ENCODE measurements at regions not wholly inside any gene's neighbourhood (a gene's known extent, or its start where the extent isn't known, plus 50 kb on each side); places are given as distances from the start of the nearest gene placed in this dataset.
A peak's percentile ranks its signal among the peaks of the same experiment; 100 is the strongest.
"Not testable (repeated sequence)": the region's sequence is repeated elsewhere in the genome, so short reads cannot be mapped to it uniquely, and the experiment has no call there.

- no peak for DNase-seq
Observed at GRCh38 chr10:57955076-57955475, 312.6 kb downstream of the IPMK start.

- DNase-seq = no peak
Observed at GRCh38 chr10:57952741-57953140, 315.0 kb downstream of the IPMK start.

DNA sequence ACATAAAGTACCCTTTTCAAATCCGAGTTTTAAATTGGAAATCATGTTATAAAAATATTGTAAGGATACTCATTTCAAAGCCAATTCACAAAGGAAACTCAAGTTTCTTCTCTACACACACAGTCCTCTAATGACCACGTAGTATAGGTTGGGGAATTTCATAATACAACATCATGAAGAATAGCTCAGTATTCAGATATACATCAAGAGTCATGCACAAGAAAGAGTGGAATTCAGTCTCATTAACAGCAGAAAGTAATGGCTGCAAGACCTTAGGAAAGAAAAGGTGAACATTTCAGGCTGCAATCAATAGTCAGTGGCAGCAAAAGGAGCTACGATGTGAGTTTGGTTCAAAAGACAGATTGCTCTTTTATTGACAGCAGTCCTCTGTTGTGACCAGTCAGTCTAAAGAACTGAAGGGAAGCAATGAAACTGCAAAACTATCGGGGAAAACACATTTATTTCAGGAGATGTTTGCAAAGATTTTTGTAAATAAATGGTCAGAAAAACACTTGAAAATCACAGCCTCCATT, 317.2 kb downstream of the IPMK start:
- DNase-seq = no peak

GRCh38 chr10:57948796-57949195, 318.9 kb downstream of the IPMK start:
- no peak for DNase-seq

DNA sequence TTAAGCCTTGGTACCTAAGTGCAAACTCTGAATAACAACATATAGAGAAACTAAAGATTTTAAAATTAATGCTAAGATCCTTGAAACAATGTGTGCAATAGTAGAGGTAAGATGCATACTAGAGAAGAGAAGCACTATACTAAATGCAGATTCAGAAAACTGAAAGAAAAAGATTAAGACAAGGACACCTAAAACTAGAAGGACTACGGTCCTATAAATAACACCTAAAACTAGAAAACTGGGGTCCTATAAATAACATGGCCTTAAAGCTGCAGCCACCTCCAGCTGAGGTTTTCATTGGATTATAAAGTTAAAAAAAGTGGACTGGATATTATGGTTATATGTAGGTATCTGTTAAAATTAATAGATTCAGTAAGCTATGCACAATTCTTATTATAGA, 320.9 kb downstream of the IPMK start:
- no peak for DNase-seq

- DNase-seq = no peak
Observed at GRCh38 chr10:57943701-57944100, 324.0 kb downstream of the IPMK start.

DNA sequence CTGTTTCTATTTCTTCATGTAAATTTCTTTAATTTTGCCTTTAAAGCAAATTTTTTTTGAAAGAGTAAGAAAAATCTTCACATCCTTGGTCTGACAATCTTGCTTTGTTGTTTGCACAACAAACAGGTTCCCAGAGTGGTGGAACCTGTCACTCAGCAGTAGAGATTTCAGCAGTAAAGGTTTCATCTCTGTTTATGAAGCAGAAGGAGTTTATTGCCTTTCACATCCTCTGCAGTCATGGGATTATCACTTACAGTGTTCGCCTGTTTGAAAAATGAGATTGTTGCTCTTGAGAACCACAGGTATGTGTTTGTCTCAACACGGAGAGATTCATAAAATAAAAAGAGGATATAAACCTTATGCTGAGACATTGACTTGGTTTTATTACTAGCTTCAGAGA, 342.6 kb downstream of the IPMK start:
- no peak for DNase-seq

DNA sequence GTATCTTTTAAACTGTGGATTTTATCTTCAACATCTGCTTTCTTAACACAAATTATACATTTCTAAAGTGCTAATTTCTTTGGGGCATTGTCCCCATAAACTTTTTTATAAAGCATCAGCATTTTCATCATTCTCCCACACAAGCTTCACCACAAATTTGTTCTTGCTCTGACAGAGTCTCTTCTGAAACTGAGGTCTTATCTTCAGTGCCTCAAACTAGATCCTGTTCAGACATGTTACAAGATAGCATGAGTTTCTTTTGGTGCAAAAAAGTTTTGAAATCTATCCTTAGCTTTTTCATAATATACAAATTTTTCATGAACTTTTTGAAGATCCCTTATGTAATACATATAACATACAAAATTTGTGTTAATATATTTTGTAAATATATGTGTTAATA, 346.6 kb downstream of the IPMK start:
- no peak for DNase-seq

DNA sequence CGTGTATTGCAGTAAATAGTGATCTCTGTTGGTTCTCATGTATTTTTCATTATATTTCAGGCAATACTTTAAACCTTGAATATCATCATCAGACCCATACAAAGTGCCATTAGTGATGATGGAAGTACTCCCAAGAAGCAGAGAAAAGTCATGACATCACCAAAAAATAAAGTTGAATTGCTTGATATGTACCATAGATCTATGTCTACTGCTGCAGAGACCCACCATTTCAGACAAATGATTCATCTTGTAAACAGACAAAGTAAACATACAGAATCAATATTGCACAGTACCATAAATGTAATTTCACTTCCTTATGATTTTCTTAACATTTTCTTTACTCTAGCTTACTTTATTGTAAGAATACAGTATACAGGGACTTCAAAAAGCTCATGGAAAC, 347.8 kb downstream of the IPMK start:
- no peak for DNase-seq

DNA sequence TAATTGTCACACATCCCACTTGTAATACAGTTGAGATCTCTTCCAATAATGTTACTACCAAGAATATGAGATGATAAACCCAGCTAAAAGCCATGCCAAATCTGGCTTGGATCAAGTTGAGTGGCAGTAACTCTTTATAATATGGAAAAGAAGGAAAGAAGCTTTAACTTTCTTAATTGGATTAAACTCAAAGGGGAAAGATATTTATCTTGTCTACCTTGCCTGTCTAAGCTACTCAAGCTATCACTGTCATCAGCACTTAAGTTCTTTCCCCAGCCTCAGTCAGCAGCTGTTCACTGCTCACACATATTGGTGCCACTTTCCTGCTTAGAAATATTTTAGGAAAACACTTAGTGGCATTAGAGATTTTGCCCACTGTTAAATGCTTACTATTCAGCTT, 350.7 kb downstream of the IPMK start:
- no peak for DNase-seq

DNA sequence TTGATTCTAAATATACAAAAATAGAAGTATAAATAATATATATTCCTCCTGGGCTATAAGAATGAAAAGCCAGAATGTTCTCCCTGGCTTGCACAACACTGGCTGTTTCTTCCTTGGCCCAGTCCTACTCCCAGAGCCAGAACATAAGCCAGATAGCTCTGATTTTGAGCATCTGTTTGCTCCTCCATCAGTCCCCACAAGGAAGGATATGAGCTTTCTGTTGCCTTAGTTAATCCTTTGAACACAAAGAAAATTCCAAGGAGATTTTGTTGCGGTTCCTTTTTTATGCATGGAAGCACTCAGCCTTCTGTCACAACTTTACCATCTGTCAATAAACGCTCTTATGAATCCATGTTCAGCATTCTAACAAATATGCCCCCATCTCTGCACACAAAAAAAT, 361.8 kb downstream of the IPMK start:
- DNase-seq = peak; percentile 16

DNA sequence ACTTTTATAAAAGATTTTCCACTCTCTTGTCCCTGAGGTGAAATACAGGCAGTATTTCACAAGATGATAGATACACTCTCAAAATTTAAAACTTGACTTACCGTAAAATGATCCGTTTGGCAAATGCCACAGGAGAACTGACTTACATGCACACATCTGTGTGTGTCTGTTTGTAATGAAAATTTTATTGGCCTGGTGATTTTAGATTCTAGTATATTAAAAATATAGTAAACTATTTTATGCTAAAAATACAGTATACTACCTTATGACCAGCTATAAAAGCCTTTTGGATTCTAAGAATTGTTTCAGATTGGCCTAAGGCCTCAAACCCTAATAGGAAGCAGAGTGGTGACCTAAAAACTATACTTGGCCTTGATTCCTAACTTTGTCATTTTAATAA, 362.7 kb downstream of the IPMK start:
- no peak for DNase-seq

DNA sequence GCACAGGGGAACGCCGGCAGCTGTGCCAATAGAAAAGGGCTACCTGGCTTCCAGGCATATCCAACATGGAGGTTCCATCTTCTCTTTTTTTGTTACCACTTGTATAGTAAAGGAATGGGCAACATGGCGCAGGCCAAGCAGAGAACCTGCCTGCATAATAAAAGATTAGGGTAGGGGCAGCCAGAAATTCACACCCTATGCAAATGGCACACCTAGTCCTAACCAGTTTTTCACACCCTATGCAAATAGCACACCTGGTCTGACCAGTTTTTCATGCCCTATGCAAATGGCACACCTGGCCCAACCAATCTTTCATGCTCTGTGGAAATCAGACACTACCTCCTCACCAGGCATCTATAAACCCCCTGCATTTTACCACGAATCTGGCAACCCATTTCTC, 369.5 kb downstream of the IPMK start:
- DNase-seq = no peak

GRCh38 chr10:57897611-57898010, 370.1 kb downstream of the IPMK start:
- DNase-seq = no peak

GRCh38 chr10:57894361-57894760, 373.3 kb downstream of the IPMK start:
- DNase-seq = no peak

DNA sequence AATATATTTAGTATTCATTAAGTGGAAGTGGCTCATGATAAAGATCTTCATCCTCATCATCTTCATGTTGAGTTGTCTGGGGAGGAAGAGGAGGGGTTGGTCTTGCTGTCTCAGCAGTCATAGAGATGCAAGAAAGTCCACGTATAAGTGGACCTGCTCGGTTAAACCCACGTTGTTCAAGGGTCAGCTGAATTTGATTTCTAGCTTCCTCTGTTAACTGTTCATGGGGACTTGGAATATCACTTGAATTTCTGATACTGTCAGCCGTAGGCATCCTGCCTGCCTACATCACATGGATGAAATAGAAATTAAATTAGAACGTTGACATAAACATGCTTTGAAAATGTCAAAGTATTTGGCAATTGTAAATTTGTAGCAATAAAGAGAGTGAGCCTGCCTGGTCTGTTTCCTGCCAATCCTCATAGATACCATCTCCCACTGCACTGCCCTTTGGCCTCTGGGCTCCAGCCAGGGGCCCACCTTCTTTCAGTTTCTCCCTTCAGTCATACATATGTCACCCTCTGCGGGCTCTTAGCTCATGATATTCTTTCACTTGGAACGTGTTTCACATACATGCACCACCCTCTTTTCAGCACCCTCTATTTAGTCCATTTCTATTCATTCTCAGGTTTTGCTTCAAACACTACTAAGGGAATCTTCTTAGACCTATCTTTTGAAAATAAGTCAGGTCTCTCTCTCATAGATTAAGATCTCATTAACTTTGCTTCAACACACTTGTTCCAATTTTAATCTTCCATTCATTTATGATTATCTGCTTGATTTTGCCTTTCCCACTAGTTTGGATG, 376.3 kb downstream of the IPMK start:
- no peak for DNase-seq

GRCh38 chr10:57890691-57891090, 377.0 kb downstream of the IPMK start:
- DNase-seq = no peak

- not testable (repeated sequence) for DNase-seq
Observed at GRCh38 chr10:57885618-57885968, 382.1 kb downstream of the IPMK start.

- no peak for DNase-seq
Observed at GRCh38 chr10:57884965-57885617, 382.6 kb downstream of the IPMK start.

- DNase-seq = no peak
Observed at GRCh38 chr10:57884407-57884806, 383.3 kb downstream of the IPMK start.

DNA sequence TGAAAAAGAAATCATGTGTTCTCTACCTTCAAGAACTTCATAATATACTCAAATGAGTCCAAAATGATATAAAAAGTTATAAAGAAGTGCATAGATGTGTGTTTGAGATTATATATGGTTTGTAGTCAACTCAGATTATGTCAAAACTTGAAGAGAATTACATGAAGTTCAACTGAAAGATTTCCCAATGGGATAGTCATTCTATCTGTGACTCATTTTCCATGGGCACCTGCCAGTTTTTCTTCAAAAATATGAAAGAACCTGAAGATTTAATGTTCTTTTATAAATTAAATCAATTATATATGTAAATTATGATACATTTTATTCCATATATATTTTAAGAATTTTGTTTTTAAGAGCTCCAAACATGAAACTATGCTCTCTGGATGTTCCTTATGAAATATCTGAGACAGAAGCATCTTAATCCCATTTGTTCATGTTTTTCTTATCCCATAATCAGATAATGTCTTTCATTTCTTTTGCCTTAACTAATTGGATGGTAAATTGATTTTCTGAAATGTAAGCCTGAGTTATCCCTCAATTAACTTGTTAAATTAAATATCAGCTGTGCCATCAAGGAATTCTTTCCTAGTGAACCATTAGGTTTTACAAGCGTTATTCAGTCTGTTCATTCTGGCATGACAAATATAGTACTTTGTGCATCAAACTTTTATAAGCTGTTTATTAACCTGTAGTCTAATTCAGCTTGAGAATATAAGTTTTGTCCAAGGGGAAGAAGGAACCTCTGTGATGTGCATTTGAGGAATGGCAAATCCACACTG, 387.1 kb downstream of the IPMK start:
- DNase-seq = no peak

DNA sequence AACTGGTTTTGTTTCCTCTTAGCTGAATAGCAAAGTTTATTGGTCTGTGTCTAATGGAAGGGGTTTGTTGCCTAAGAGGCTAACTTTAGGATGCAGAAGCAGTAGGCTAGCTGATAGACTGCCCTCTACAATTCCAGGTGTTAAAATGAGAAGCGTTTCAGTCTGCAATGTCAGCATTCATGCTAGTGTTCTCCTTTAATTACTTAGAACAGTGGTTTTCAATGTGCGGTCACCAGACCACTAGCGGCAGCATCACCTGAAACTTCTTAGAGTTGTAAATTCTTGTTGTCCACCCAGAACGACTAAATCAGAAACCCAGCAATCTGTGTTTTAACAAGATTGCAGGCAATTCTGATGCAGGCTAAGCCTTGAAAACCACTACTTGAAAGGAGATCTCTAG, 392.9 kb downstream of the IPMK start:
- no peak for DNase-seq

GRCh38 chr10:57867241-57867640, 400.5 kb downstream of the IPMK start:
- DNase-seq = no peak

Measured in right hindlimb (tissue), 1 donor.